ENCODE measurements at regions not wholly inside any gene's neighbourhood (a gene's known extent, or its start where the extent isn't known, plus 50 kb on each side); places are given as distances from the start of the nearest gene placed in this dataset.
A peak's percentile ranks its signal among the peaks of the same experiment; 100 is the strongest.
"Not testable (repeated sequence)": the region's sequence is repeated elsewhere in the genome, so short reads cannot be mapped to it uniquely, and the experiment has no call there.

GRCh38 chr4:180336494-180337090 is 1906.6 kb upstream of the TENM3 start:
- DNase-seq = no peak

- no peak for DNase-seq
Measured at GRCh38 chr4:180341926-180342325, 1901.3 kb upstream of the TENM3 start.

GRCh38 chr4:180350901-180351300 is 1892.3 kb upstream of the TENM3 start:
- peak; percentile 32 for DNase-seq

- no peak for DNase-seq
Measured at GRCh38 chr4:180356766-180357165, 1886.4 kb upstream of the TENM3 start.

DNA sequence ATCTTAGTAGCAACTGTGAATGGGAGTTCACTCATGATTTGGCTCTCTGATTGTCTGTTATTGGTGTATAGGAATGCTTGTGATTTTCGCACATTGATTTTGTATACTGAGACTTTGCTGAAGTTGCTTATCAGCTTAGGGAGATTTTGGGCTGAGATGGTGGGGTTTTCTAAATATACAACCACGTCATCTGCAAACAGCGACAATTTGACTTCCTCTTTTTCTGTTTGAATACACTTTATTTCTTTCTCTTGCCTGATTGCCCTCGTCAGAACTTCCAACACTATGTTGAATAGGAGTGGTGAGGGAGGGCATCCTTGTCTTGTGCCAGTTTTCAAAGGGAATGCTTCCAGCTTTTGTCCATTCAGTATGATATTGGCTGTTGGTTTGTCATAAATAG is 1883.1 kb upstream of the TENM3 start:
- DNase-seq = not testable (repeated sequence)

GRCh38 chr4:180363815-180364214 is 1879.4 kb upstream of the TENM3 start:
- DNase-seq = no peak

- no peak for DNase-seq
Measured at GRCh38 chr4:180372691-180373090, 1870.5 kb upstream of the TENM3 start.

DNA sequence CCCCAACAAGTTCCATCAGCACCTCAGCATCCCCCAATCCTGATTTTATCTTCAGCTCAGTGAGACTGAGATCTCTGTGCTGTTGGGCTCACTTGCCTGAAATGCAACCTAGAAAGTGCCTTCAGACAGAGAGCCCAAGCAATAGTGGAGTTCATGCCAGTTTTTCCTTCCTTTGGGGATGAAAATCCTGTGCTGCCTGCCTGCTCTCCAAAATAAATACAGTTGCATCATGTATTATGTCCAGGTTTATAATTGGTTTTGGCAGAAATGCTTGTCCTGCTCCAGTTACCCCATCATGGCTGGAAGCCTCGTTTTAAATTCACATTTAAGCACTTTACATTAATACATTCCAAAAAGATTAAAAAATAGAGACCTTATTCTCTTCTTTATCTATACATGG is 1865.5 kb upstream of the TENM3 start:
- DNase-seq = no peak

DNA sequence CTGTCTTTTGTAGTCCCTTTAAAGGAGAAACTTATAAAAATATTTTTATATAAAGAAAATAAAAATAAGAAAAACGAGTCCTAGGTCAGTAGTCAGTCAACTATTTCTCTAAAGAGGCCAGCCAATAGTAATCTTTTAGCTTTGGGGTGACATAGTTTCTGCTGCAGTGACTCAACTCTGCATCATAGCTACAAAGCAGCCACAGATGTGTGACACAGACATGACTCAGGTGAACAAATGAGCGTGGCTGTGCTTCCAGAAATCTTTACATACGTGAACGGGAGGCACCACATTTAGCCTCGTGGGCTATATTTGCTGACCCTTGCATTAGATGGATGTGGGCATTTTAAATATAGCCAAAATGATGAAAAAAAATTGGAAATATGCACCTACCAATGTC is 1862.5 kb upstream of the TENM3 start:
- peak; percentile 22 for DNase-seq

GRCh38 chr4:180391613-180392012 is 1851.6 kb upstream of the TENM3 start:
- no peak for DNase-seq

DNA sequence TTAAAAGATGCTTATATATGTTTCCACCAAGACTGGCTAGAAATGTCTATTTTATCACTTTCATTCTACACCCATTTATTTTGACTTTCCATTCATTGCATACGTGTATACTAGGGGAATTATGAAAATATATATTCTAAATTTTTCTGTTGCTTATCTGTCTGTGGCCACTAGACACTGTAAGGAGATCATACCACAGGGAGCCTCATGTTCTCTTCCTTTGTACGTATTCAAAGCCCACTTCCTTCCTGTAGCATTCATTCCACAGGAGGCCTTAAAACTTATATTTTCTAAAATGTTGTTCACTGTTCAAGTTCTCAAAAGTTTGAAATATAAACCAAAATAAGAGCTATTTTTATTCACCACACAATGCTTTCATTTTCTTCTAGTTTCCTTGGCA is 1848.9 kb upstream of the TENM3 start:
- DNase-seq = no peak

- DNase-seq = no peak
Measured at GRCh38 chr4:180394730-180395129, 1848.5 kb upstream of the TENM3 start.

DNA sequence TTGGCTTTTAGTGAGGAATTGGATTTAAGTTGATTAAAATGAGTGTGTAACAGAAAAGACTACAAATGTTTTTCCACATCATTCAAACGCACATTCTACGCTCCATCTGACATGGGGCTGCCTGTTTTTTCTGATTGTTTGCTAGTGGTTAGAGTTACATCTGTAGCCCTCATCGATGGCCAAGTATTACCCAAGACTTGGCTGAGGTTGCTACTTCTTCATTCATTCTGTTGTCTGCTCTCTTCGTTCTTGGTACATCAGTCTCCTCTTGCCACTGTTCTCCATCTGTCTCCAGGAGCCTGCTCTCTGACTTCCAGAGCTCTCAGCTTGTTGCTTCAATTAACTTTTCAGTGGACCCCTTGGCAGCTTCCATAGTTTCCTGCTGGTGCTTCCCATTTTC is 1844.6 kb upstream of the TENM3 start:
- no peak for DNase-seq

- no peak for DNase-seq
Measured at GRCh38 chr4:180407275-180407885, 1835.8 kb upstream of the TENM3 start.

DNA sequence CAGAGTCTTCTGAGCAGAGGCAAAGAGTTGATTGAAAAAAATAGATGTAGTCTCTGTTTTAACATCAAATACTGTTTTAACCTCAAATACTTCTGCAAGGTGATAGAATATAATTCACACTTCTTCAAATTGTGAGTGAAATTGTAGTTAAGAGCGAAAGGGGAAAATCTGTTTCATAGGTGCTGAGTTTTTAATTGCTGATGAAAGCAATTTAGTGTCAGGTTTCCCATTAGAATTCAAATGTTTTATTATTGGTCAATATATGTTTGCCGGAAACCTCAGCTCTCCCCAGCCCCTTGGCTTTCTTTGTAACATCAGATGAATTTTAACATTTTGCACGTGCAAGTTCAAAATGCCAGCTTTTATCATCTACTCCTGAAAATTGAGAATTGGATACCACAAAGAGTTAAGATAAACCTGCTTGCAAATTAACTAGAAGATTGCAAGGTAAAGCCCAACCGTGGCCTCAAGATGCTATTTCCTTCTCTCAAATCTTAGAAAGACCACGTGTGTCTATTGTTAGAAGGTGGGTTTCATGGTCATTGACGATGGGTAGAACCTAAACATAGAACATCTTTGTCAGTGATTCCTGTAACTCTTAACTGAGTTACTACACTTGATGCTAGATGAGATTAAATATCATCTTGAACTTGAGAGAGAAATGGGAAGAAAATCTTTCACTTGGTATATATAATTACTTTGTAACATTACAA is 1824.2 kb upstream of the TENM3 start:
- DNase-seq = no peak

DNA sequence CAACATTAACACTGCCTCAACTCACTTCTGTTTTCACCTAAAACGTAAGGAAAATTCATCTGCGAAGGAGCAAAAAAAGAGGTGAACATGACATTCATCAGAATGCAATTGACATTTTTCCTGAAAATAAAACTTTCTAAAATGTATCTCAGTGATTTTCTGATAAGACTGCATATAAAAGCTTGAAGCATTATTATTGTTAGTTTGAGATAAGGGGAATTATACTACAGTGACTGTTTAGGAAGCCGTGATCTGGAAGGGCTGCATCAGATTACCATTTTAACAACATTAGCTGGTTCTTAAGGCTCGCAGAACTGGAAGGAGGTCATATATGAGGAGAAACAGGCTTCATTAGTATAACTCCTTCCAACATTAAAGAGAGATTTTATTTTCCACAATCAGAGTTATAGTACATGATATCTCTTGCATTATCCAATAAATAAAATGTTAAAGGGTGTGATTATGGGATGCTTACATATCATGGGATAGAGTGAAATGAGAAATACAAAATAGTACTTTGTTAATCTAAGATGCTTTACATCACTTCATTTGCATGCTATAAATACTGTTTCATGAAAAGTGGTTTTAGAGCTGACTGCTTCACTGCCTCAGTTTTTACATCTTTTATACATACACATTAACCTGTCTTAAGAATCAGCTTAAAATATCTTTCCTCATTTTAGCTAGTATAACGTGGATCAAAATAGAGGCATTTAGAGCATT is 1820.1 kb upstream of the TENM3 start:
- no peak for DNase-seq

GRCh38 chr4:180423712-180424057 is 1819.5 kb upstream of the TENM3 start:
- no peak for DNase-seq

GRCh38 chr4:180426938-180427337 is 1816.3 kb upstream of the TENM3 start:
- DNase-seq = no peak

GRCh38 chr4:180430283-180430682 is 1812.9 kb upstream of the TENM3 start:
- no peak for DNase-seq

DNA sequence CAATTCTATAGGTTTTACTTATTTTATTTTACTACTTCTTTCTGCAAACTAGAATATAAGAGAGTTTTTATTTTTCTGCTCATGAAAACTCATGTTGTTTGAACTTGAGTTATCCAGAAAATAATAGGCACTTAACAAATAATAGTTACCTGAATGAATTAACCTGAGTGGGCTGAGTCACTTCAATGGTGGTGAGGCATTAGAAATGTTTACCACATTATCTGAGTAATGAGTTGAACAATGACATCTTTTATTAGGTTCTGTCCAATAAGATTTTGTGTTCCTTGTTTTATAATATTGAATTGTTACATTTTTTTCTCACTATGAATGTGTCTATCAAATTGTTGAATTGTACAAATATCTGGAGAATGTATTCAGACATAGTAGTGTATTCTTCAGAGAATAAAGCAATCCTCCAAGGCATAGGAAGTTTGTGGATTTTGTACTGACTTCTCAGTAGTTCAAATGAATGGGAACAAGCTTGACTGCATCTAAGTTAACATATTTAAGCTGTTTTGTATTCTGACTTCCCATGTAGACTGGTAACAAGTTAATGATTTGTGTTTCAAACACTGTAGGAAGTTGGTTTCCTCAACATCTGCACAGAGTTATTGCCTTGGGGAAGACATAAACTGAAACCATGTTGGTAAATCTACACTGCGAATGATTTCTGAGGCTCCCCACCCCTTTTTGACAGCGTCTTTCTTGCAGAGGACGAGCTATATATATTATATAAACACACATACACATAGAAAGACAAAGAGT is 1808.9 kb upstream of the TENM3 start:
- DNase-seq = no peak

GRCh38 chr4:180436361-180436760 is 1806.8 kb upstream of the TENM3 start:
- DNase-seq = no peak

- no peak for DNase-seq
Measured at GRCh38 chr4:180437601-180438000, 1805.6 kb upstream of the TENM3 start.

GRCh38 chr4:180448306-180448705 is 1794.9 kb upstream of the TENM3 start:
- no peak for DNase-seq
